DND-41 (cell line): ENCODE measurements at regions not wholly inside any gene's neighbourhood (a gene's known extent, or its start where the extent isn't known, plus 50 kb on each side); places are given as distances from the start of the nearest gene placed in this dataset.

Source experiments
- ATAC-seq: fragments of 200-7000 bp; cut with Tn5 transposase; 3 replicates; pipeline ENCODE4 v1.9.1; 2021; ENCODE audit warnings: low read depth; ENCODE audit not compliant: insufficient read depth
- DNase-seq: peaks from one replicate; pipeline ENCODE4 v3.0.0-alpha.2; 2020
- H2AFZ ChIP-seq: 2 replicates; pipeline ENCODE4 v1.6.0; 2012; ENCODE audit warnings: low read depth, low read length
- H3K27ac ChIP-seq: 2 replicates; pipeline ENCODE4 v1.5.1; 2012; ENCODE audit warnings: low read length, inconsistent platforms
- H3K27me3 ChIP-seq: fragments of 200-600 bp; sonication (generic); 2 replicates; pipeline ENCODE4 v1.6.0; 2012; ENCODE audit warnings: low read length, mild to moderate bottlenecking, inconsistent platforms; ENCODE audit not compliant: insufficient read depth, poor library complexity
- H3K36me3 ChIP-seq: 2 replicates; pipeline ENCODE4 v1.5.1; 2012; ENCODE audit warnings: low read length, inconsistent platforms; ENCODE audit not compliant: insufficient read depth
- H3K4me1 ChIP-seq: 2 replicates; pipeline ENCODE4 v1.5.1; 2012; ENCODE audit warnings: mild to moderate bottlenecking, low read length; ENCODE audit not compliant: insufficient read depth
- H3K4me2 ChIP-seq: 2 replicates; pipeline ENCODE4 v1.6.0; 2012; ENCODE audit warnings: mild to moderate bottlenecking, moderate library complexity, low read length, inconsistent platforms; ENCODE audit not compliant: insufficient read depth
- H3K4me3 ChIP-seq, 2 experiments: fragments of 200-600 bp in 1 of 2; shearing (Covaris generic) in 1 of 2; 2 replicates each; pipeline ENCODE4 v1.5.1; 2012 to 2016; ENCODE audit warnings: inconsistent platforms in 2 of 2, low read length in 2 of 2, mild to moderate bottlenecking in 2 of 2, low read depth in 1 of 2, moderate library complexity in 1 of 2
- H3K79me2 ChIP-seq: 2 replicates; pipeline ENCODE4 v1.6.0; 2012; ENCODE audit warnings: low read length, inconsistent platforms; ENCODE audit not compliant: insufficient read depth
- H3K9ac ChIP-seq: 2 replicates; pipeline ENCODE4 v1.6.0; 2012; ENCODE audit warnings: low read depth, mild to moderate bottlenecking, inconsistent platforms, low read length, moderate library complexity
- H3K9me3 ChIP-seq: 2 replicates; pipeline ENCODE4 v1.5.1; 2012; ENCODE audit warnings: low read length, moderate library complexity, mild to moderate bottlenecking, inconsistent platforms; ENCODE audit not compliant: insufficient read depth, severe bottlenecking
- H4K20me1 ChIP-seq: 2 replicates; pipeline ENCODE4 v1.6.0; 2012; ENCODE audit warnings: low read length; ENCODE audit not compliant: insufficient read depth
- EZH2 ChIP-seq: IDR thresholded peaks from 3 replicates; pipeline ENCODE4 v1.6.1; 2012; ENCODE audit warnings: borderline replicate concordance, low read depth, mild to moderate bottlenecking, moderate library complexity, low read length, inconsistent platforms; ENCODE audit not compliant: severe bottlenecking
- TF ChIP-seq, protein P1 (sequence below): IDR thresholded peaks from 2 replicates; pipeline ENCODE4 v1.5.1; 2012; ENCODE audit warnings: borderline replicate concordance, low read length, moderate library complexity, mild to moderate bottlenecking; ENCODE audit not compliant: poor library complexity, severe bottlenecking; ENCODE audit errors: extremely low read depth

- Histone ChIP-seq H3K4me3 (no peak overlapping the region), H3K4me2 (no peak overlapping the region), H3K9me3 (no peaks in the 10 kb centered on the region), H3K9ac (no peak overlapping the region), H3K27ac (no peak overlapping the region), H4K20me1 (no peaks in the 10 kb centered on the region), H3K4me1 (no peaks in the 10 kb centered on the region), H3K27me3 (peaks cover 7% of the 10 kb centered on the region), H3K36me3 (no peaks in the 10 kb centered on the region), H3K79me2 (no peaks in the 10 kb centered on the region), H2AFZ (no peak overlapping the region)
- ATAC-seq, result no peak
- TF ChIP-seq EZH2, result no peak
- no peak for DNase-seq
Measured at GRCh38 chr4:145252190-145252589, 71.8 kb upstream of the OTUD4 start.

DNA sequence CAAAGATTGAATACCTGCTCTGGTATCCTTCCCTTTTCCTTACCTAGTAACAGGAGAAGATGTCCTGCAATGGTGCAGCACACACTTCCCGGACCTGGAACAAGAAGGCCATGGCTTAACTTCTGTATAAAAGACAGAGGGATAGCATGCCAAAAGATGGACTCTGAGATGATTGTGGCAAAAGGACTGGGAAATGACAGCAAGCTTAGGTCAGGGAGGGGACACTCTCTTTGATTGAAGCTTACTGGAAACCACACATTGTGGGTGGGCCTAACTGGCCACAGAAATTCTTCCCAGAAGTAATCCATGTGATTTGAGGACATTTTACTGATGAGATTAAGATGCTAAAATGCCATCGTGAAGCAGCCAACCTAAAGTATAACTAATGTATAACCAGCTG, 71.0 kb upstream of the OTUD4 start:
- no peak overlapping the region for H3K4me3 ChIP-seq
- TF ChIP-seq EZH2, result no peak
- TF ChIP-seq, protein P1, sequence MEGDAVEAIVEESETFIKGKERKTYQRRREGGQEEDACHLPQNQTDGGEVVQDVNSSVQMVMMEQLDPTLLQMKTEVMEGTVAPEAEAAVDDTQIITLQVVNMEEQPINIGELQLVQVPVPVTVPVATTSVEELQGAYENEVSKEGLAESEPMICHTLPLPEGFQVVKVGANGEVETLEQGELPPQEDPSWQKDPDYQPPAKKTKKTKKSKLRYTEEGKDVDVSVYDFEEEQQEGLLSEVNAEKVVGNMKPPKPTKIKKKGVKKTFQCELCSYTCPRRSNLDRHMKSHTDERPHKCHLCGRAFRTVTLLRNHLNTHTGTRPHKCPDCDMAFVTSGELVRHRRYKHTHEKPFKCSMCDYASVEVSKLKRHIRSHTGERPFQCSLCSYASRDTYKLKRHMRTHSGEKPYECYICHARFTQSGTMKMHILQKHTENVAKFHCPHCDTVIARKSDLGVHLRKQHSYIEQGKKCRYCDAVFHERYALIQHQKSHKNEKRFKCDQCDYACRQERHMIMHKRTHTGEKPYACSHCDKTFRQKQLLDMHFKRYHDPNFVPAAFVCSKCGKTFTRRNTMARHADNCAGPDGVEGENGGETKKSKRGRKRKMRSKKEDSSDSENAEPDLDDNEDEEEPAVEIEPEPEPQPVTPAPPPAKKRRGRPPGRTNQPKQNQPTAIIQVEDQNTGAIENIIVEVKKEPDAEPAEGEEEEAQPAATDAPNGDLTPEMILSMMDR, result no peak
- no peak overlapping the region for H3K4me2 ChIP-seq
- no peaks in the 10 kb centered on the region for H3K36me3 ChIP-seq
- H3K9ac ChIP-seq, result no peak overlapping the region
- peaks cover 7% of the 10 kb centered on the region for H3K27me3 ChIP-seq
- no peak overlapping the region for H2AFZ ChIP-seq
- no peaks in the 10 kb centered on the region for H3K4me1 ChIP-seq
- H4K20me1 ChIP-seq, result no peaks in the 10 kb centered on the region
- H3K9me3 ChIP-seq, result no peaks in the 10 kb centered on the region
- DNase-seq (no peak), ATAC-seq (no peak)
- no peak overlapping the region for H3K27ac ChIP-seq
- H3K79me2 ChIP-seq, result no peaks in the 10 kb centered on the region

DNA sequence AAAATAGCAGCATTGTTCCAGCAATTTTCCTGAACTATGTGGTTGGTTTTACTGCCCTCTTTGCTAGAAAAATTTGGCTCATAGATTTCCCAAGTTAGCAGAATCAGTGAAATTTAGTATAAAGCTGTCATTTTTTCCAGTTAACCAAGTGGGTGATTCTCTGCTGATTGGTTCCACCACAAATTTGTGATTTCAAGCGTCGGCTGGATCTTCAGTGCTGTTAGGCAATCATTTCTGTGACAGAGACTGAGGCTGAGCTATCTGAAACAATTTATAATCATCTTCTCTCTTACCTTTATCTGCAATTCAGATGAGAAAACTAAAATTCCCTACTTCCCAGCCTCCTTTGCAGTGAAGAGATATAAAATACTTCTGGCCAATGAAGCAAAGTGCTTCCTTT, 68.6 kb upstream of the OTUD4 start:
- H3K27ac ChIP-seq, result no peak overlapping the region
- H3K27me3 ChIP-seq, result peaks cover 7% of the 10 kb centered on the region
- no peaks in the 10 kb centered on the region for H4K20me1 ChIP-seq
- ATAC-seq (no peak), DNase-seq (no peak)
- no peak overlapping the region for H3K4me2 ChIP-seq
- no peak overlapping the region for H3K4me3 ChIP-seq
- TF ChIP-seq EZH2, result no peak
- TF ChIP-seq, protein P1, result no peak
- no peaks in the 10 kb centered on the region for H3K9me3 ChIP-seq
- no peaks in the 10 kb centered on the region for H3K36me3 ChIP-seq
- no peaks in the 10 kb centered on the region for H3K4me1 ChIP-seq
- no peak overlapping the region for H3K9ac ChIP-seq
- H3K79me2 ChIP-seq, result no peaks in the 10 kb centered on the region
- no peak overlapping the region for H2AFZ ChIP-seq

DNA sequence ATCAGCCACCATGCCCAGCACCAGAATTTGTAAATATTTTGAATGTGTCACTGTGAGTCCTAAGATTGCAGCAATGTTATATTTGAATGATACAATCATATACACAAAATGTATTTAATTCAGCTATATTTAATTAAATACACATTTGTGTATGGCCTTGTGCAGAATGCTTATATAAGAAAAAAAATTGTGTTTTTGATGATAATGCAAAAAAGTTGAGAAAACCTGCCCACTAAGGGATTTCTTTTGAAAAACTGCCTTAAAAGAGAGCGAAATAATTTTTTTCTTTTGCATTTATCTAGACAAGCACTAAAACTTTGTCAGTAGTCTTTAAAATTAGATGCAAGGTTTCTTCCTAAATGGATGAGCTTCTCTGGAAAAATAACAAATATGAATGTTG, 68.1 kb upstream of the OTUD4 start:
- no peaks in the 10 kb centered on the region for H3K9me3 ChIP-seq
- no peak for TF ChIP-seq EZH2
- TF ChIP-seq, protein P1, result no peak
- DNase-seq (no peak), ATAC-seq (no peak)
- no peaks in the 10 kb centered on the region for H4K20me1 ChIP-seq
- H3K4me3 ChIP-seq, result no peak overlapping the region
- no peaks in the 10 kb centered on the region for H3K36me3 ChIP-seq
- H3K79me2 ChIP-seq, result no peaks in the 10 kb centered on the region
- H3K27me3 ChIP-seq, result peaks cover 7% of the 10 kb centered on the region
- H3K9ac ChIP-seq, result no peak overlapping the region
- H3K4me1 ChIP-seq, result no peaks in the 10 kb centered on the region
- no peak overlapping the region for H3K27ac ChIP-seq
- H3K4me2 ChIP-seq, result no peak overlapping the region
- H2AFZ ChIP-seq, result no peak overlapping the region
